ENCODE measurements at regions not wholly inside any gene's neighbourhood (a gene's known extent, or its start where the extent isn't known, plus 50 kb on each side); places are given as distances from the start of the nearest gene placed in this dataset.

- Histone ChIP-seq H3K4me1 (ENCODE audit: control insufficient read depth in 1 of 2, low read depth in 2 of 2) (no peaks in the 10 kb centered on the region), H3K27ac (no peak overlapping the region), H3K4me3 (no peak overlapping the region), H3K27me3 (replicated peaks; ENCODE audit: insufficient read depth) (no peaks in the 10 kb centered on the region), H3K9me3 (no peaks in the 10 kb centered on the region), H3K36me3 (no peaks in the 10 kb centered on the region)
- ATAC-seq (ENCODE audit: insufficient number of reproducible peaks, low FRiP score, low read depth) = no peak
- DNase-seq (ENCODE audit: low spot score) = no peak
- TF ChIP-seq, protein P1, sequence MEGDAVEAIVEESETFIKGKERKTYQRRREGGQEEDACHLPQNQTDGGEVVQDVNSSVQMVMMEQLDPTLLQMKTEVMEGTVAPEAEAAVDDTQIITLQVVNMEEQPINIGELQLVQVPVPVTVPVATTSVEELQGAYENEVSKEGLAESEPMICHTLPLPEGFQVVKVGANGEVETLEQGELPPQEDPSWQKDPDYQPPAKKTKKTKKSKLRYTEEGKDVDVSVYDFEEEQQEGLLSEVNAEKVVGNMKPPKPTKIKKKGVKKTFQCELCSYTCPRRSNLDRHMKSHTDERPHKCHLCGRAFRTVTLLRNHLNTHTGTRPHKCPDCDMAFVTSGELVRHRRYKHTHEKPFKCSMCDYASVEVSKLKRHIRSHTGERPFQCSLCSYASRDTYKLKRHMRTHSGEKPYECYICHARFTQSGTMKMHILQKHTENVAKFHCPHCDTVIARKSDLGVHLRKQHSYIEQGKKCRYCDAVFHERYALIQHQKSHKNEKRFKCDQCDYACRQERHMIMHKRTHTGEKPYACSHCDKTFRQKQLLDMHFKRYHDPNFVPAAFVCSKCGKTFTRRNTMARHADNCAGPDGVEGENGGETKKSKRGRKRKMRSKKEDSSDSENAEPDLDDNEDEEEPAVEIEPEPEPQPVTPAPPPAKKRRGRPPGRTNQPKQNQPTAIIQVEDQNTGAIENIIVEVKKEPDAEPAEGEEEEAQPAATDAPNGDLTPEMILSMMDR (IDR thresholded peaks at IDR 0.05) = no peak
Measured at GRCh38 chr6:67184405-67184804, 1450.7 kb upstream of the ADGRB3 start.

DNA sequence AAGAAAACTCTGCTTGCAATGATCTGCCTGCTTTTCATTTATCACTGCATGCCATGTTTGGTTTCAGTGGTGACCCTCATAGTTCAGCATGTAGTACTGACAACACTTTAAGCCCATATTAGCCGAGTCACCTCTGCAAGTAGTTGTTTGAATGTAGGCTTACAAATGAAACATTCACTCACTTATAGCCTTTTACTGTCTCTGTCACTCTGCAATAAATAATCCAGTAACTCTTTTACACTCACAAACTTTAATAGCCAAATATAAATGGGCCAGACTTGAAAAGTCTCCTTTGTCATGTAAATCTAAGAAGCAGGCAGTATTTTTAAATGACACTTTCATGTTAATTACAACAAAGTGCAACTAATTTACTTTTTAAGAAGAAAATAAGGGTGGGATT is 1460.0 kb upstream of the ADGRB3 start:
- TF ChIP-seq, protein P1 (IDR thresholded peaks at IDR 0.05) = no peak
- Histone ChIP-seq H3K36me3 (no peaks in the 10 kb centered on the region), H3K4me3 (no peak overlapping the region), H3K27me3 (replicated peaks; ENCODE audit: insufficient read depth) (no peaks in the 10 kb centered on the region), H3K4me1 (ENCODE audit: control insufficient read depth in 1 of 2, low read depth in 2 of 2) (no peaks in the 10 kb centered on the region), H3K27ac (no peak overlapping the region), H3K9me3 (no peaks in the 10 kb centered on the region)
- DNase-seq (ENCODE audit: low spot score) (no peak), ATAC-seq (ENCODE audit: insufficient number of reproducible peaks, low FRiP score, low read depth) (no peak)

DNA sequence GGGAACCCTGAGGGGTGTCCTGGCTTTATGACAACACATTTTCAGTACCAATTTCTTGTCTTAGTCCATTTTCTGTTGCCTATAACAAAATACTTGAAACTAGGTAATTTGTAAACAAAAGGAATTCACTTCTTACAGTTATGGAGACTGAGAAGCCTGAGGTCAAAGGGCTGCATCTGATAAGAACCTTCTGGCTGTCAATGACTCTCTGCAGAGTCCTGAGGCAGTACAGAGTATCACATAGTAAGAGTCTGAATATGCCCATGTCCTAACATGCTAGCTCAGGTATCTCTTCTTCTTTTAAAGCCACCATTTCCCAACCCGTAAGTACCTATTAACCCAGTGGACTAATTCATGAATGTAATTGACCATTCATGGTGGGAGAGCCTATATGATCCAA is 1458.6 kb upstream of the EYS start:
- Histone ChIP-seq H3K9me3 (no peaks in the 10 kb centered on the region), H3K4me3 (no peak overlapping the region), H3K27ac (no peak overlapping the region), H3K27me3 (replicated peaks; ENCODE audit: insufficient read depth) (no peaks in the 10 kb centered on the region), H3K4me1 (ENCODE audit: control insufficient read depth in 1 of 2, low read depth in 2 of 2) (no peaks in the 10 kb centered on the region), H3K36me3 (no peaks in the 10 kb centered on the region)
- ATAC-seq (ENCODE audit: insufficient number of reproducible peaks, low FRiP score, low read depth) = no peak
- DNase-seq (ENCODE audit: low spot score) = no peak
- TF ChIP-seq, protein P1 (IDR thresholded peaks at IDR 0.05) = no peak

GRCh38 chr6:67160820-67161219 is 1453.8 kb upstream of the EYS start:
- Histone ChIP-seq H3K4me3 (no peak overlapping the region), H3K36me3 (no peaks in the 10 kb centered on the region), H3K27me3 (replicated peaks; ENCODE audit: insufficient read depth) (no peaks in the 10 kb centered on the region), H3K27ac (no peak overlapping the region), H3K4me1 (ENCODE audit: control insufficient read depth in 1 of 2, low read depth in 2 of 2) (no peaks in the 10 kb centered on the region), H3K9me3 (no peaks in the 10 kb centered on the region)
- TF ChIP-seq, protein P1 (IDR thresholded peaks at IDR 0.05) = no peak
- DNase-seq (ENCODE audit: low spot score) = no peak
- ATAC-seq (ENCODE audit: insufficient number of reproducible peaks, low FRiP score, low read depth) = no peak

GRCh38 chr6:67141005-67141404 is 1434.0 kb upstream of the EYS start:
- no peak overlapping the region for H3K4me3 ChIP-seq
- H3K27me3 ChIP-seq (replicated peaks; ENCODE audit: insufficient read depth) = no peaks in the 10 kb centered on the region
- ATAC-seq (ENCODE audit: insufficient number of reproducible peaks, low FRiP score, low read depth) (no peak), DNase-seq (ENCODE audit: low spot score) (no peak)
- no peak overlapping the region for H3K27ac ChIP-seq
- TF ChIP-seq, protein P1 (IDR thresholded peaks at IDR 0.05) = no peak
- no peaks in the 10 kb centered on the region for H3K4me1 ChIP-seq (ENCODE audit: control insufficient read depth in 1 of 2, low read depth in 2 of 2)
- no peaks in the 10 kb centered on the region for H3K9me3 ChIP-seq
- no peaks in the 10 kb centered on the region for H3K36me3 ChIP-seq

All from thoracic aorta (tissue), 2 donors.